Trophoblast cell (in vitro differentiated cells and primary cell): ENCODE measurements at regions not wholly inside any gene's neighbourhood (a gene's known extent, or its start where the extent isn't known, plus 50 kb on each side); places are given as distances from the start of the nearest gene placed in this dataset.
"Not testable (repeated sequence)": the region's sequence is repeated elsewhere in the genome, so short reads cannot be mapped to it uniquely, and the experiment has no call there.

Source experiments
- DNase-seq, 2 donors: peaks; one replicate each; pipeline ENCODE4 v3.0.0-alpha.2; 2016
- H2AFZ ChIP-seq: 2 replicates; pipeline ENCODE4 v1.6.1; 2013; ENCODE audit warnings: low read length, moderate library complexity, mild to moderate bottlenecking; ENCODE audit not compliant: insufficient read depth, poor library complexity
- H2AK5ac ChIP-seq: 2 replicates; pipeline ENCODE4 v1.6.1; 2013; ENCODE audit warnings: mild to moderate bottlenecking, low read length
- H2BK120ac ChIP-seq: 2 replicates; pipeline ENCODE4 v1.6.1; 2013; ENCODE audit warnings: low read length, mild to moderate bottlenecking, moderate library complexity; ENCODE audit not compliant: insufficient read depth, poor library complexity
- H2BK12ac ChIP-seq: 2 replicates; pipeline ENCODE4 v1.6.1; 2013; ENCODE audit warnings: mild to moderate bottlenecking, low read length, moderate library complexity
- H2BK5ac ChIP-seq: 2 replicates; pipeline ENCODE4 v1.6.1; 2013; ENCODE audit warnings: low read length, low read depth, moderate library complexity, mild to moderate bottlenecking; ENCODE audit not compliant: poor library complexity
- H3K14ac ChIP-seq: 2 replicates; pipeline ENCODE4 v1.6.1; 2013; ENCODE audit warnings: mild to moderate bottlenecking, low read length
- H3K18ac ChIP-seq: 2 replicates; pipeline ENCODE4 v1.6.1; 2013; ENCODE audit warnings: mild to moderate bottlenecking, low read length
- H3K23ac ChIP-seq: 2 replicates; pipeline ENCODE4 v1.6.1; 2013; ENCODE audit warnings: low read length
- H3K27ac ChIP-seq: 2 replicates; pipeline ENCODE4 v1.5.1; 2013; ENCODE audit warnings: low read depth, mild to moderate bottlenecking, inconsistent platforms, low read length, moderate library complexity
- H3K27me3 ChIP-seq: 2 replicates; pipeline ENCODE4 v1.6.1; 2013; ENCODE audit warnings: inconsistent platforms, mild to moderate bottlenecking, low read length, moderate library complexity; ENCODE audit not compliant: insufficient read depth
- H3K36me3 ChIP-seq, 2 experiments: 1 replicate in 1 of 2; 2 replicates in 1 of 2; pipeline ENCODE4 v1.6.1; 2013; ENCODE audit warnings: low read length in 2 of 2, mild to moderate bottlenecking in 2 of 2, moderate library complexity in 1 of 2; ENCODE audit not compliant: insufficient read depth in 2 of 2, control insufficient read depth in 1 of 2
- H3K4ac ChIP-seq: 2 replicates; pipeline ENCODE4 v1.6.1; 2013; ENCODE audit warnings: low read depth, mild to moderate bottlenecking, low read length, moderate library complexity
- H3K4me1 ChIP-seq, 2 experiments: 1 replicate in 1 of 2; 2 replicates in 1 of 2; pipeline ENCODE4 v1.6.1; 2013; ENCODE audit warnings: low read length in 2 of 2, mild to moderate bottlenecking in 2 of 2, moderate library complexity in 1 of 2; ENCODE audit not compliant: insufficient read depth in 2 of 2, control insufficient read depth in 1 of 2
- H3K4me2 ChIP-seq: 2 replicates; pipeline ENCODE4 v1.6.1; 2013; ENCODE audit warnings: inconsistent platforms, mild to moderate bottlenecking, low read length, moderate library complexity
- H3K4me3 ChIP-seq: 2 replicates; pipeline ENCODE4 v1.5.1; 2013; ENCODE audit warnings: mild to moderate bottlenecking, low read depth, low read length, inconsistent platforms
- H3K79me1 ChIP-seq: one replicate; pipeline ENCODE4 v1.6.1; 2013; ENCODE audit warnings: low read length
- H3K79me2 ChIP-seq: 2 replicates; pipeline ENCODE4 v1.6.1; 2013; ENCODE audit warnings: low read length, mild to moderate bottlenecking; ENCODE audit not compliant: control insufficient read depth, insufficient read depth, poor library complexity
- H3K9ac ChIP-seq: 2 replicates; pipeline ENCODE4 v1.6.1; 2013; ENCODE audit warnings: mild to moderate bottlenecking, low read length
- H3K9me3 ChIP-seq: 2 replicates; pipeline ENCODE4 v1.6.1; 2013; ENCODE audit warnings: low read depth, mild to moderate bottlenecking, control low read depth, inconsistent platforms, low read length; ENCODE audit not compliant: insufficient read depth
- H4K12ac ChIP-seq: 2 replicates; pipeline ENCODE4 v1.6.1; 2013; ENCODE audit warnings: low read depth, mild to moderate bottlenecking, low read length, moderate library complexity
- H4K8ac ChIP-seq: 2 replicates; pipeline ENCODE4 v1.6.1; 2013; ENCODE audit warnings: low read depth, mild to moderate bottlenecking, low read length, moderate library complexity
- H4K91ac ChIP-seq: one replicate; pipeline ENCODE4 v1.6.1; 2013; ENCODE audit warnings: low read depth, mild to moderate bottlenecking, low read length, moderate library complexity
- WGBS: extraction: QIAGEN DNeasy Blood & Tissue Kit; methylation state at CpG from one replicate; pipeline ENCODE4 v1.1.7; 2013; ENCODE audit warnings: missing lambda C conversion rate; ENCODE audit not compliant: insufficient read length, insufficient coverage; ENCODE audit errors: extremely low coverage; 5-methylcytosine and 5-hydroxymethylcytosine counted together

GRCh38 chr14:54030996-54031395 is 74.4 kb upstream of the BMP4 start:
- not testable (repeated sequence) for H3K18ac ChIP-seq, H2BK5ac ChIP-seq, H3K27me3 ChIP-seq, H3K36me3 ChIP-seq, H3K14ac ChIP-seq, H3K9me3 ChIP-seq, H3K79me2 ChIP-seq, H3K4ac ChIP-seq, H3K4me1 ChIP-seq, H2BK120ac ChIP-seq, H3K23ac ChIP-seq, H4K12ac ChIP-seq, H3K79me1 ChIP-seq, H4K91ac ChIP-seq, H2BK12ac ChIP-seq, H3K4me2 ChIP-seq, H4K8ac ChIP-seq, H2AK5ac ChIP-seq, H3K4me3 ChIP-seq, H3K27ac ChIP-seq, H3K9ac ChIP-seq, H2AFZ ChIP-seq, DNase-seq
- no CpG with 5 or more reads among the region's 1 CpG for WGBS

- not testable (repeated sequence) for H2AFZ ChIP-seq, H3K4me1 ChIP-seq, H3K79me2 ChIP-seq, H2BK5ac ChIP-seq, H3K23ac ChIP-seq, H3K79me1 ChIP-seq, H3K4me3 ChIP-seq, H3K9me3 ChIP-seq, H3K4ac ChIP-seq, DNase-seq, H2BK12ac ChIP-seq, H2BK120ac ChIP-seq, H3K27me3 ChIP-seq, H3K14ac ChIP-seq, H4K12ac ChIP-seq, H3K9ac ChIP-seq, H3K4me2 ChIP-seq, H3K18ac ChIP-seq, H3K36me3 ChIP-seq, H3K27ac ChIP-seq, H4K8ac ChIP-seq, H4K91ac ChIP-seq, H2AK5ac ChIP-seq
- no CpG with 5 or more reads among the region's 7 CpGs for WGBS
These were observed 76.7 kb upstream of the BMP4 start for GRCh38 chr14:54033285-54033684.

GRCh38 chr14:54038724-54039123 is 82.1 kb upstream of the BMP4 start:
- no peak overlapping the region for H2BK12ac ChIP-seq
- H3K18ac ChIP-seq = no peak overlapping the region
- H4K12ac ChIP-seq = no peak overlapping the region
- no peak overlapping the region for H3K4ac ChIP-seq
- H3K14ac ChIP-seq = no peak overlapping the region
- H3K4me1 ChIP-seq = no peaks in the 10 kb centered on the region
- no peak for DNase-seq
- H3K23ac ChIP-seq = no peak overlapping the region
- no peak overlapping the region for H2BK120ac ChIP-seq
- no CpG with 5 or more reads among the region's 1 CpG for WGBS
- H3K4me3 ChIP-seq = no peak overlapping the region
- H2AFZ ChIP-seq = no peak overlapping the region
- H3K79me1 ChIP-seq = no peaks in the 10 kb centered on the region
- H3K36me3 ChIP-seq = no peaks in the 10 kb centered on the region
- H3K79me2 ChIP-seq = no peaks in the 10 kb centered on the region
- H3K27me3 ChIP-seq = no peaks in the 10 kb centered on the region
- H2BK5ac ChIP-seq = no peak overlapping the region
- no peak overlapping the region for H2AK5ac ChIP-seq
- no peak overlapping the region for H4K91ac ChIP-seq
- H4K8ac ChIP-seq = no peak overlapping the region
- no peak overlapping the region for H3K4me2 ChIP-seq
- H3K9me3 ChIP-seq = no peaks in the 10 kb centered on the region
- no peak overlapping the region for H3K9ac ChIP-seq
- H3K27ac ChIP-seq = no peak overlapping the region

GRCh38 chr14:54039311-54039710 is 82.7 kb upstream of the BMP4 start:
- Histone ChIP-seq H3K4ac (no peak overlapping the region), H2AFZ (no peak overlapping the region), H2BK5ac (no peak overlapping the region)

More at GRCh38 chr14:54039311-54039710, 82.7 kb upstream of the BMP4 start:
- Histone ChIP-seq H3K9ac (no peak overlapping the region), H3K79me2 (no peaks in the 10 kb centered on the region), H3K4me2 (no peak overlapping the region), H3K18ac (no peak overlapping the region), H2BK120ac (no peak overlapping the region), H3K14ac (no peak overlapping the region), H3K9me3 (no peaks in the 10 kb centered on the region), H3K36me3 (no peaks in the 10 kb centered on the region), H3K27me3 (no peaks in the 10 kb centered on the region), H4K8ac (no peak overlapping the region), H2AK5ac (no peak overlapping the region), H3K79me1 (no peaks in the 10 kb centered on the region), H4K12ac (no peak overlapping the region), H3K4me3 (no peak overlapping the region), H3K27ac (no peak overlapping the region), H3K23ac (no peak overlapping the region), H2BK12ac (no peak overlapping the region), H3K4me1 (no peaks in the 10 kb centered on the region), H4K91ac (no peak overlapping the region)
- no peak for DNase-seq
- WGBS = no CpG with 5 or more reads among the region's 2 CpGs
